Pancreas (tissue), 10 donors: ENCODE measurements at regions not wholly inside any gene's neighbourhood (a gene's known extent, or its start where the extent isn't known, plus 50 kb on each side); places are given as distances from the start of the nearest gene placed in this dataset.

Experiments
- ATAC-seq, 4 donors: fragments of 200-7000 bp; cut with Tn5 transposase; one replicate each; pipeline versions ENCODE4 v1.8.0 to v1.9.1; 2020; ENCODE audit warnings: mild to moderate bottlenecking in 4 of 4, moderate library complexity in 4 of 4
- DNase-seq, 6 donors: peaks; one replicate each; pipeline ENCODE4 v3.0.0-alpha.2; 2020
- FAIRE-seq: peaks from 2 replicates; lab custom pipeline; 2012; peaks lifted over from hg19 to GRCh38; lab: Jason Lieb, UNC
- H3K27ac ChIP-seq, 4 donors: fragments of 200-600 bp; sonication (generic); 1 replicate in 3 of 4; 2 replicates in 1 of 4; pipeline versions ENCODE4 v1.5.0 to v1.8.0; 2020
- H3K27me3 ChIP-seq, 4 donors: fragments of 200-600 bp; one replicate each; pipeline ENCODE4 v1.8.0; 2021
- H3K36me3 ChIP-seq, 3 donors: fragments of 200-600 bp; sonication (generic) in 1 of 3; one replicate each; pipeline versions ENCODE4 v1.5.0 to v1.8.0; 2020 to 2021
- H3K4me1 ChIP-seq, 3 donors: fragments of 200-600 bp; one replicate each; pipeline ENCODE4 v1.8.0; 2021
- H3K4me3 ChIP-seq, 4 donors: fragments of 200-600 bp; sonication (generic) in 2 of 4; one replicate each; pipeline versions ENCODE4 v1.5.0 to v1.8.0; 2020 to 2021
- H3K9me3 ChIP-seq, 4 donors: fragments of 200-600 bp; one replicate each; pipeline ENCODE4 v1.8.0; 2021
- CTCF ChIP-seq, 4 donors: fragments of 200-600 bp; sonication (generic) in 3 of 4; IDR thresholded peaks; one replicate each; pipeline versions ENCODE4 v1.5.0 to v1.8.0; 2021; ENCODE audit warnings: antibody characterized with exemption in 4 of 4
- WGBS, 2 donors: extraction: QIAGEN DNeasy Blood & Tissue Kit; methylation state at CpG; one replicate each; pipeline ENCODE4 v1.1.7; 2013; 5-methylcytosine and 5-hydroxymethylcytosine counted together
- intact Hi-C, 3 donors: fragments of 100-400 bp; cut with DNase I; formaldehyde crosslinking; loops; one replicate each; pipeline versions ENCODE4 v1.11.1 to v1.14.2; 2022
- donor health status: healthy with polysubstance abuse.
- donor health status: DM: no; HTN: no; CAD: no; lungs with moderate emphysema.
- donor health status: DM: no; HTN: no; CAD: no.
- donor health status: control.
- donor health status: control.
- donor health status: Bipolar disorder and iron deficiency.
- donor health status: DM: yes; HTN: yes; CAD: no.
- donor health status: DM: no; HTN: no; CAD: no.
- donor health status: DM: no; HTN: no; CAD: no.
- donor health status: DM: yes; HTN: yes; CAD: no.

GRCh38 chr3:117005274-117005673 lies 295.7 kb downstream of the TUSC7 start:
- WGBS, 2 donors, result 76 to 80% methylated on average over 2 of the region's 2 CpGs

GRCh38 chr3:117005911-117006522 lies 296.4 kb downstream of the TUSC7 start:
- TF ChIP-seq CTCF (IDR thresholded peaks at IDR 0.05), result no peak
- FAIRE-seq, result no peak
- Histone ChIP-seq H3K4me1 (no peaks in the 10 kb centered on the region), H3K27ac (no peak overlapping the region), H3K27me3 (no peaks in the 10 kb centered on the region), H3K4me3 (no peak overlapping the region), H3K9me3 (no peaks in the 10 kb centered on the region), H3K36me3 (no peaks in the 10 kb centered on the region)
- intact Hi-C loops, result no loop called here
- no peak for DNase-seq
- no peak for ATAC-seq
- 39 to 49% methylated on average over 2 of the region's 2 CpGs for WGBS, 2 donors

More at GRCh38 chr3:117005274-117005673, 295.7 kb downstream of the TUSC7 start:
- no peak for TF ChIP-seq CTCF (IDR thresholded peaks at IDR 0.05)
- DNase-seq (no peak), ATAC-seq (no peak), FAIRE-seq (no peak)
- H3K9me3 ChIP-seq, result no peaks in the 10 kb centered on the region
- intact Hi-C loops, result no loop called here
- no peak overlapping the region for H3K4me3 ChIP-seq
- H3K4me1 ChIP-seq, result no peaks in the 10 kb centered on the region
- H3K27ac ChIP-seq, result no peak overlapping the region
- no peaks in the 10 kb centered on the region for H3K36me3 ChIP-seq
- H3K27me3 ChIP-seq, result no peaks in the 10 kb centered on the region

- intact Hi-C loops, result loop anchor here in 2 of 3 donors (10.0 kb wide), 2 partner anchors 514 to 704 kb away; no protein-coding TSS in a partner anchor
- no peak for ATAC-seq
Observed at GRCh38 chr3:117010318-117010717, 300.7 kb downstream of the TUSC7 start.

GRCh38 chr3:117011687-117012250 lies 302.2 kb downstream of the TUSC7 start:
- no peaks in the 10 kb centered on the region for H3K9me3 ChIP-seq
- no peak overlapping the region for H3K4me3 ChIP-seq
- no peaks in the 10 kb centered on the region for H3K36me3 ChIP-seq
- intact Hi-C loops, result loop anchor here in 2 of 3 donors (10.0 kb wide), 2 partner anchors 513 to 703 kb away; no protein-coding TSS in a partner anchor
- WGBS, 2 donors, result 72 to 81% methylated on average over 7 of the region's 7 CpGs
- no peaks in the 10 kb centered on the region for H3K27me3 ChIP-seq
- DNase-seq (no peak), FAIRE-seq (no peak), ATAC-seq (no peak)
- no peak for TF ChIP-seq CTCF (IDR thresholded peaks at IDR 0.05)
- no peak overlapping the region for H3K27ac ChIP-seq
- no peaks in the 10 kb centered on the region for H3K4me1 ChIP-seq

More at GRCh38 chr3:117010318-117010717, 300.7 kb downstream of the TUSC7 start:
- TF ChIP-seq CTCF (IDR thresholded peaks at IDR 0.05), result no peak
- WGBS, 2 donors, result 39 to 43% methylated on average over 1 of the region's 1 CpG
- Histone ChIP-seq H3K9me3 (no peaks in the 10 kb centered on the region), H3K27ac (no peak overlapping the region), H3K4me1 (no peaks in the 10 kb centered on the region), H3K36me3 (no peaks in the 10 kb centered on the region), H3K4me3 (no peak overlapping the region), H3K27me3 (no peaks in the 10 kb centered on the region)
- DNase-seq (no peak), FAIRE-seq (no peak)

- intact Hi-C loops, result loop anchor here in 2 of 3 donors (10.0 kb wide), 2 partner anchors 508 to 698 kb away; no protein-coding TSS in a partner anchor
- H3K27me3 ChIP-seq, result no peaks in the 10 kb centered on the region
- no peak overlapping the region for H3K27ac ChIP-seq
- DNase-seq, result no peak
- 75% methylated on average over 2 of the region's 2 CpGs for WGBS, 2 donors
- FAIRE-seq, result no peak
- no peak overlapping the region for H3K4me3 ChIP-seq
- no peak for TF ChIP-seq CTCF (IDR thresholded peaks at IDR 0.05)
- no peaks in the 10 kb centered on the region for H3K36me3 ChIP-seq
- H3K9me3 ChIP-seq, result no peaks in the 10 kb centered on the region
- H3K4me1 ChIP-seq, result no peaks in the 10 kb centered on the region
- ATAC-seq, result no peak
Observed at GRCh38 chr3:117016378-117016777, 306.8 kb downstream of the TUSC7 start.
